HCT116 (cell line): ENCODE measurements at regions not wholly inside any gene's neighbourhood (a gene's known extent, or its start where the extent isn't known, plus 50 kb on each side); places are given as distances from the start of the nearest gene placed in this dataset.

Experiments used
- EZH2 ChIP-seq: fragments of 200-600 bp; sonication (generic); IDR thresholded peaks from 2 replicates; pipeline ENCODE4 v1.6.1; 2017; ENCODE audit warnings: antibody characterized with exemption, mixed run types
- TF ChIP-seq, protein P1 (sequence below), 3 experiments: fragments of 200-600 bp in 1 of 3; sonication (generic) in 1 of 3; IDR thresholded peaks in 2 of 3; conservative IDR thresholded peaks in 1 of 3; 2 replicates each; pipeline ENCODE4 v1.5.1; 2012 to 2017; ENCODE audit warnings: low read depth in 2 of 3, low read length in 2 of 3, antibody characterized with exemption in 1 of 3, borderline replicate concordance in 1 of 3, control low read depth in 1 of 3, mild to moderate bottlenecking in 1 of 3, mixed read lengths in 1 of 3, mixed run types in 1 of 3, moderate library complexity in 1 of 3; ENCODE audit not compliant: insufficient read depth in 1 of 3

DNA sequence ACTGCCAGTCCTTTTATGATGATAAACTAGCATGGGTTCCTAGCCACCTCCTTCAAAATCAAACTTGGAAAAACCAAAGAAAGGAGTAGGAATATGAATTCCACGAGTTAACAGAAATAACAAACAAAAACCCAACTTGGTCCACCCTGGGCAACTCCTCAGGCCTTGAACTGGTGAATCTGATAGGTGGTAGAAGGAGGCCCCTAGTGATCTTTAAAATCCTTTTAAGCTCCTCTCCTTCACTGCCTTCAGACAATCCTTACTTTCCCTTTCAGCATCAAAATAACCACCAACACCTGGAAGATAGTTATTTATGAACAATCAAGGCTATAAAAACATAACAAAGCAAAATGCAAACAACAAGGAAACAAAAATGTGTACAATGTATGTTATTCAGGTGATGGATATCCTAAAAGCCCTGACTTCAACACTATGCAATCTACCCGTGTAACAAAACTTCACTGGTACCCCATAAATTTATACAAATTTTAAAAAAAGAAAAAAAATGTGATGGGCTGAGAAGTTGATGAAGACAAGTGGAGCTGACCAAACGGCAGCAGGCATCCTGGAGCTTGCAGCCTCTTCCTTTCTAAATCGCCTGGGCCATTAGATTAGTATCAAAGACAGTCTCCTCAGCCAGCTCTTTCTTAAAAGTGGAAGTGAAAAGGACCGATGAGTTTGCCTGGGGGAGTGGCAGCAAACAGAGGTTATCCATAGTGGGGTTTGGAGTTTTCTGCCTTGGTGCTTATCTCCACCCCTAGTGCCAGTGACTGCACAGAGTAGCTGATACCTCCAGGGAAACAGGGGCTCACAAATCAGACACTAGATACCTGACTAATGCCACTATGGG, 179.6 kb downstream of the TMA16 start:
- no peak for TF ChIP-seq EZH2
- TF ChIP-seq, protein P1, sequence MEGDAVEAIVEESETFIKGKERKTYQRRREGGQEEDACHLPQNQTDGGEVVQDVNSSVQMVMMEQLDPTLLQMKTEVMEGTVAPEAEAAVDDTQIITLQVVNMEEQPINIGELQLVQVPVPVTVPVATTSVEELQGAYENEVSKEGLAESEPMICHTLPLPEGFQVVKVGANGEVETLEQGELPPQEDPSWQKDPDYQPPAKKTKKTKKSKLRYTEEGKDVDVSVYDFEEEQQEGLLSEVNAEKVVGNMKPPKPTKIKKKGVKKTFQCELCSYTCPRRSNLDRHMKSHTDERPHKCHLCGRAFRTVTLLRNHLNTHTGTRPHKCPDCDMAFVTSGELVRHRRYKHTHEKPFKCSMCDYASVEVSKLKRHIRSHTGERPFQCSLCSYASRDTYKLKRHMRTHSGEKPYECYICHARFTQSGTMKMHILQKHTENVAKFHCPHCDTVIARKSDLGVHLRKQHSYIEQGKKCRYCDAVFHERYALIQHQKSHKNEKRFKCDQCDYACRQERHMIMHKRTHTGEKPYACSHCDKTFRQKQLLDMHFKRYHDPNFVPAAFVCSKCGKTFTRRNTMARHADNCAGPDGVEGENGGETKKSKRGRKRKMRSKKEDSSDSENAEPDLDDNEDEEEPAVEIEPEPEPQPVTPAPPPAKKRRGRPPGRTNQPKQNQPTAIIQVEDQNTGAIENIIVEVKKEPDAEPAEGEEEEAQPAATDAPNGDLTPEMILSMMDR (IDR thresholded peaks at IDR 0.05 in 2 of 3, conservative IDR thresholded peaks at IDR 0.05 in 1 of 3; ENCODE audit: borderline replicate concordance in 1 of 3, insufficient read depth in 1 of 3, low read depth in 2 of 3, low read length in 2 of 3): no peak
